Glutamatergic neuron (in vitro differentiated cells): ENCODE measurements at regions not wholly inside any gene's neighbourhood (a gene's known extent, or its start where the extent isn't known, plus 50 kb on each side); places are given as distances from the start of the nearest gene placed in this dataset.
A peak's percentile ranks its signal among the peaks of the same experiment; 100 is the strongest.

Source experiments
- DNase-seq: peaks from one replicate; pipeline ENCODE4 v3.0.0; 2022
- H3K27ac Mint-ChIP-seq: one replicate; pipeline ENCODE4 v1.8.0; 2020; ENCODE audit warnings: mild to moderate bottlenecking, mixed read lengths, inconsistent platforms; ENCODE audit not compliant: unreplicated experiment
- H3K27me3 Mint-ChIP-seq: one replicate; pipeline ENCODE4 v1.8.0; 2020; ENCODE audit warnings: mild to moderate bottlenecking, moderate library complexity, mixed read lengths, inconsistent platforms; ENCODE audit not compliant: unreplicated experiment
- H3K36me3 Mint-ChIP-seq: one replicate; pipeline ENCODE4 v1.8.0; 2020; ENCODE audit warnings: mild to moderate bottlenecking, mixed read lengths, inconsistent platforms; ENCODE audit not compliant: unreplicated experiment
- H3K4me1 Mint-ChIP-seq: one replicate; pipeline ENCODE4 v1.8.0; 2020; ENCODE audit warnings: mild to moderate bottlenecking, low read depth, mixed read lengths, inconsistent platforms; ENCODE audit not compliant: unreplicated experiment
- H3K4me3 Mint-ChIP-seq: one replicate; pipeline ENCODE4 v1.8.0; 2020; ENCODE audit warnings: mild to moderate bottlenecking, mixed read lengths, inconsistent platforms; ENCODE audit not compliant: unreplicated experiment
- H3K9me3 Mint-ChIP-seq: one replicate; pipeline ENCODE4 v1.8.0; 2020; ENCODE audit warnings: mild to moderate bottlenecking, moderate library complexity, mixed read lengths, inconsistent platforms; ENCODE audit not compliant: unreplicated experiment
- CTCF ChIP-seq: fragments of 200-600 bp; sonication (generic); IDR thresholded peaks from one replicate; pipeline ENCODE4 v1.5.0; 2021; ENCODE audit not compliant: partially characterized antibody, unreplicated experiment

GRCh38 chr20:48291896-48292295 is 506.6 kb upstream of the SULF2 start:
- H3K27ac Mint-ChIP-seq: no peak overlapping the region
- peaks cover 6% of the 10 kb centered on the region for H3K9me3 Mint-ChIP-seq
- H3K4me1 Mint-ChIP-seq: peaks cover 48% of the 10 kb centered on the region
- no peak overlapping the region for H3K4me3 Mint-ChIP-seq
- no peak for TF ChIP-seq CTCF
- H3K36me3 Mint-ChIP-seq: no peaks in the 10 kb centered on the region
- H3K27me3 Mint-ChIP-seq: peaks cover 9% of the 10 kb centered on the region
- DNase-seq: no peak

- Mint-ChIP-seq H3K4me3 (no peak overlapping the region), H3K27me3 (peaks cover 5% of the 10 kb centered on the region), H3K4me1 (peaks cover 56% of the 10 kb centered on the region), H3K9me3 (peaks cover 5% of the 10 kb centered on the region), H3K36me3 (no peaks in the 10 kb centered on the region), H3K27ac (no peak overlapping the region)
- TF ChIP-seq CTCF: no peak
- DNase-seq: no peak
These were observed 503.7 kb upstream of the SULF2 start for GRCh38 chr20:48288930-48289507.

GRCh38 chr20:48287552-48288170 is 502.4 kb upstream of the SULF2 start:
- no peak for DNase-seq
- Mint-ChIP-seq H3K27me3 (peaks cover 3% of the 10 kb centered on the region), H3K4me3 (no peak overlapping the region), H3K9me3 (peaks cover 7% of the 10 kb centered on the region), H3K36me3 (peaks cover 5% of the 10 kb centered on the region), H3K4me1 (peaks cover 53% of the 10 kb centered on the region), H3K27ac (peak overlapping the region; percentile 57)
- no peak for TF ChIP-seq CTCF

- peak overlapping the region; percentile 65 for H3K27ac Mint-ChIP-seq
- DNase-seq: no peak
- no peak for TF ChIP-seq CTCF
These were observed 501.8 kb upstream of the SULF2 start for GRCh38 chr20:48287021-48287494.

GRCh38 chr20:48286601-48287000 is 501.3 kb upstream of the SULF2 start:
- Mint-ChIP-seq H3K9me3 (peaks cover 7% of the 10 kb centered on the region), H3K27ac (peak overlapping the region; percentile 65), H3K4me1 (peaks cover 51% of the 10 kb centered on the region), H3K36me3 (peaks cover 5% of the 10 kb centered on the region), H3K4me3 (no peak overlapping the region), H3K27me3 (peaks cover 3% of the 10 kb centered on the region)
- DNase-seq: peak; percentile 44
- TF ChIP-seq CTCF: no peak

More at GRCh38 chr20:48287021-48287494, 501.8 kb upstream of the SULF2 start:
- Mint-ChIP-seq H3K27me3 (peaks cover 3% of the 10 kb centered on the region), H3K4me3 (no peak overlapping the region), H3K9me3 (peaks cover 7% of the 10 kb centered on the region), H3K4me1 (peaks cover 52% of the 10 kb centered on the region), H3K36me3 (peaks cover 5% of the 10 kb centered on the region)
